Gastrocnemius medialis (tissue), 4 donors: ENCODE measurements at regions not wholly inside any gene's neighbourhood (a gene's known extent, or its start where the extent isn't known, plus 50 kb on each side); places are given as distances from the start of the nearest gene placed in this dataset.
"Not testable (repeated sequence)": the region's sequence is repeated elsewhere in the genome, so short reads cannot be mapped to it uniquely, and the experiment has no call there.

Source experiments
- POLR2A ChIP-seq, 2 donors: fragments of 450-650 bp; IDR thresholded peaks; one replicate each; pipeline ENCODE4 v1.6.1; 2017; ENCODE audit warnings: antibody characterized with exemption in 2 of 2, mild to moderate bottlenecking in 2 of 2, moderate library complexity in 2 of 2
- TF ChIP-seq, protein P1 (sequence below), 5 experiments: fragments of 450-650 bp in 3 of 5; fragments of 200-600 bp in 2 of 5; sonication (generic) in 2 of 5; IDR thresholded peaks in 4 of 5; conservative IDR thresholded peaks in 1 of 5; 1 replicate in 4 of 5; 2 replicates in 1 of 5; pipeline ENCODE4 v1.5.1; 2016 to 2019; ENCODE audit warnings: antibody characterized with exemption in 5 of 5, mild to moderate bottlenecking in 3 of 5, moderate library complexity in 3 of 5

DNA sequence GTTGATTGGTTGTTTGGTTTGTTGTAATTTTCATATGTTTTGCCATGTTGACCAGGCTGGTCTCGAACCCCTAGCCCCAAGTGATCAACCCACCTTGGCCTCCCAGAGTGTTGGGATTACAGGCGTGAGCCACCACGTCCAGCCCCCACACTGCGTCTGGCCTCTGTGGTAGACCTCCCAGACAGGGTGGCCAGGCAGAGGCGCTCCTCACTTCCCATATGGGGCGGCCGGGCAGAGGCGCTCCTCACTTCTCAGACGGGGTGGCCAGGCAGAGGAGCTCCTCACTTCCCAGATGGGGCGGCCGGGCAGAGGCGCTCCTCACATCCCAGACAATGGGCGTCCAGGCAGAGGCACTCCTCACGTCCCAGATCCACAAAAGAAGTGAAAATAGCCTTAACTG is 242.6 kb downstream of the FOXD4L6 start:
- TF ChIP-seq, protein P1, sequence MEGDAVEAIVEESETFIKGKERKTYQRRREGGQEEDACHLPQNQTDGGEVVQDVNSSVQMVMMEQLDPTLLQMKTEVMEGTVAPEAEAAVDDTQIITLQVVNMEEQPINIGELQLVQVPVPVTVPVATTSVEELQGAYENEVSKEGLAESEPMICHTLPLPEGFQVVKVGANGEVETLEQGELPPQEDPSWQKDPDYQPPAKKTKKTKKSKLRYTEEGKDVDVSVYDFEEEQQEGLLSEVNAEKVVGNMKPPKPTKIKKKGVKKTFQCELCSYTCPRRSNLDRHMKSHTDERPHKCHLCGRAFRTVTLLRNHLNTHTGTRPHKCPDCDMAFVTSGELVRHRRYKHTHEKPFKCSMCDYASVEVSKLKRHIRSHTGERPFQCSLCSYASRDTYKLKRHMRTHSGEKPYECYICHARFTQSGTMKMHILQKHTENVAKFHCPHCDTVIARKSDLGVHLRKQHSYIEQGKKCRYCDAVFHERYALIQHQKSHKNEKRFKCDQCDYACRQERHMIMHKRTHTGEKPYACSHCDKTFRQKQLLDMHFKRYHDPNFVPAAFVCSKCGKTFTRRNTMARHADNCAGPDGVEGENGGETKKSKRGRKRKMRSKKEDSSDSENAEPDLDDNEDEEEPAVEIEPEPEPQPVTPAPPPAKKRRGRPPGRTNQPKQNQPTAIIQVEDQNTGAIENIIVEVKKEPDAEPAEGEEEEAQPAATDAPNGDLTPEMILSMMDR (IDR thresholded peaks at IDR 0.05 in 4 of 5, conservative IDR thresholded peaks at IDR 0.05 in 1 of 5) = not testable (repeated sequence)
- TF ChIP-seq POLR2A (IDR thresholded peaks at IDR 0.05) = not testable (repeated sequence)
